Mucosa of stomach (tissue), 1 donor: ENCODE measurements at regions not wholly inside any gene's neighbourhood (a gene's known extent, or its start where the extent isn't known, plus 50 kb on each side); places are given as distances from the start of the nearest gene placed in this dataset.

ENCODE experiments used
- H3K27me3 ChIP-seq: one replicate; pipeline ENCODE4 v1.7.0; 2013; ENCODE audit warnings: mild to moderate bottlenecking, low read length; ENCODE audit not compliant: control insufficient read depth, insufficient read depth
- H3K36me3 ChIP-seq: one replicate; pipeline ENCODE4 v1.7.0; 2013; ENCODE audit warnings: low read length; ENCODE audit not compliant: control insufficient read depth, insufficient read depth
- H3K4me1 ChIP-seq: one replicate; pipeline ENCODE4 v1.7.0; 2013; ENCODE audit warnings: mild to moderate bottlenecking, low read length; ENCODE audit not compliant: control insufficient read depth, insufficient read depth
- H3K4me3 ChIP-seq: one replicate; pipeline ENCODE4 v1.7.0; 2013; ENCODE audit warnings: low read length
- H3K9ac ChIP-seq: one replicate; pipeline ENCODE4 v1.7.0; 2013; ENCODE audit warnings: mild to moderate bottlenecking, low read length, moderate library complexity
- H3K9me3 ChIP-seq: one replicate; pipeline ENCODE4 v1.7.0; 2013; ENCODE audit warnings: mild to moderate bottlenecking, low read length, moderate library complexity; ENCODE audit not compliant: control insufficient read depth
- donor health status: Pancreatic carcinoma.

DNA sequence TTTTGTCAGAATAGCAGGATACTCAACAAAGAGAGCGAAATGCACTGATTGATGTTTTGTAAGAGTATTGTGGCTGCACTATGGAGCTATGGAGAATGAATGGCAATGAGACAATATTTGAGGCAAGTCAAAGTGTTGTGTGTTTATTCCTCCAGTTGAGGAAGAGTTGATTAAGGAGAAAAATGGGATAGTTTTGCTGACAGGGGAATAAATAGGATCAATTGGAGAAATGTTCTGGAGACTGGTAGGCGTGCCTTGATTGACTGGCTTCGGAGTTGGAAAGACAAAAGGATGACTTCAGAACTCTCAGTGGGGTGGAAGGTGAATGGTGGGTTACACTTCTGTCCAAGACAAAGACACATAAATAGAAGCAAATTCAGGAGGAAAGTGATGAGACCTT is 1254.9 kb upstream of the TMEM132C start:
- H3K4me1 ChIP-seq = no peaks in the 10 kb centered on the region
- H3K4me3 ChIP-seq = no peak overlapping the region
- H3K36me3 ChIP-seq = no peaks in the 10 kb centered on the region
- no peaks in the 10 kb centered on the region for H3K9me3 ChIP-seq
- H3K27me3 ChIP-seq = no peaks in the 10 kb centered on the region
- H3K9ac ChIP-seq = no peak overlapping the region

DNA sequence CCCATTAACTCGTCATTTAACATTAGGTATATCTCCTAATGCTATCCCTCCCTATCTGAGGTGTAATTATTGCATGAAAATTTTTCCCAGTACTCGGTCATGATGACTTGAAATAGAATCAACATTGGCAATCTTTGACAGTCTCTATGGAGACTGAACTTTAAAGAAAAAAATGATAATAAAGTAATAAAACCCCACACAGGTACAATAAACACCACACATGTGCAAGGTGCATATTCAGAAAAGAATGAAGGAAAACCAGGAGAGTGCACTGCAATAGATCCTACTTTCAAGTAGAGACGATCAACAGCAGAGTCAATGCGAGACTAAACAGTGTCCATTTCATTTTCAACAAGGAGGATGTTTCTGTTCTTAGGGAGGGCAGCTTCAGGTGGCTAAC is 1253.8 kb upstream of the TMEM132C start:
- H3K9me3 ChIP-seq = no peaks in the 10 kb centered on the region
- no peaks in the 10 kb centered on the region for H3K4me1 ChIP-seq
- H3K4me3 ChIP-seq = no peak overlapping the region
- no peaks in the 10 kb centered on the region for H3K27me3 ChIP-seq
- H3K9ac ChIP-seq = no peak overlapping the region
- no peaks in the 10 kb centered on the region for H3K36me3 ChIP-seq

DNA sequence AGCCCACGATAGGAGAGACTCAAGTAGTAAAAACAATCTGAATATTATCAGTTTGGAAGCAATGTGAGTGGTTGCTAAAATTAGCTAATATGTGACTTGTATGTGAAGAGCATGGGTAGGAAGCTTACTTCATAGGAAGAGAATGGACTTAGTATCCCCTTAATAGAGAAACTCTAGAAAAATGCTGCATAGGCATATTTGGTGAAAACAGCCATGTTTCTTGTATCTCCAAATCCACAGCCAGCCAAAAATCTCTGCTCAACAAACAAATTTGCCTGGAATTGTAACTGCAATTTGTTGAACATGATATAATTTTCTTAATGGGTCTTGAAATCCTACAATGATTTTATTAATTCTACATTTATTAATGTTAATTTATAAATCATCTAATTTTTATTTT is 1252.9 kb upstream of the TMEM132C start:
- Histone ChIP-seq H3K4me1 (no peaks in the 10 kb centered on the region), H3K27me3 (no peaks in the 10 kb centered on the region), H3K9ac (no peak overlapping the region), H3K36me3 (no peaks in the 10 kb centered on the region), H3K9me3 (no peaks in the 10 kb centered on the region), H3K4me3 (no peak overlapping the region)

DNA sequence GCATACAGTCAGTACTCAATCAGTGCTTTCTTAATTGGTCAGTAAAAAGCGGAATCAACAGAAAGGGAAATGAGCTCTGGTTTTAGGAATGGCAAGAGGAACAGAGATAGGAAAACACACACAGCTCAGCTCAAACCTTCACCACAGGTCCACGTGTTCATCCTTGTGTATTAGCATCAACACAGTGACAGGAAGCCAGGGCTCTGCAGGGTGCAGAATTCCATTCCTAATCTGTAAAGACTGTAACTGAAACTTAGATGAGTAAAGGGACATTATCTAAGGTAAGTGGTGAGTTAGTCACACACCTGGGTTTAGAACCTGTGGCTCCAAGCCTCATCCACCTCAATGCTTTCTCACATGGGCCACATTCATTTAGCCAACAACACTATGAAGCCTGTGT is 1242.2 kb upstream of the TMEM132C start:
- no peaks in the 10 kb centered on the region for H3K4me1 ChIP-seq
- H3K36me3 ChIP-seq = no peaks in the 10 kb centered on the region
- H3K9ac ChIP-seq = no peak overlapping the region
- H3K9me3 ChIP-seq = no peaks in the 10 kb centered on the region
- H3K4me3 ChIP-seq = no peak overlapping the region
- no peaks in the 10 kb centered on the region for H3K27me3 ChIP-seq

DNA sequence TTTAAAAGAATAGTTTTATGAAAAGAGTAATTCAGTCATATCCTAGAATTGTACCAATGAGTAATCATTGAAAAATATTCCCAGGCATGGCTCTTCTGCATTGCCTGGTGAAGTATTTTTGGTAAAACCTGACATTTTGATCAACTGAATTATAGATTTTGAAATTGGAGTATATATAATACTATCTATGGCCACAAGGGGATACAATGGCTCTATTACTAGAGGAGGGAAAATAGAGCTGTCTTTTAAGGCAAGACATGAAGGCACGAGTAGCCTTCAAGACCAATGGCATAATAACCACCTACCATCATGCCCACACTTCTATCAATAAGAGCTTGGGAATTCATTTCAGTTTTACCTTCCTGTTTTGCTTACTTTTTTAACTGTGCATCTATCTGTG is 1241.4 kb upstream of the TMEM132C start:
- H3K4me3 ChIP-seq = no peak overlapping the region
- no peaks in the 10 kb centered on the region for H3K27me3 ChIP-seq
- no peaks in the 10 kb centered on the region for H3K36me3 ChIP-seq
- H3K4me1 ChIP-seq = no peaks in the 10 kb centered on the region
- no peak overlapping the region for H3K9ac ChIP-seq
- no peaks in the 10 kb centered on the region for H3K9me3 ChIP-seq

DNA sequence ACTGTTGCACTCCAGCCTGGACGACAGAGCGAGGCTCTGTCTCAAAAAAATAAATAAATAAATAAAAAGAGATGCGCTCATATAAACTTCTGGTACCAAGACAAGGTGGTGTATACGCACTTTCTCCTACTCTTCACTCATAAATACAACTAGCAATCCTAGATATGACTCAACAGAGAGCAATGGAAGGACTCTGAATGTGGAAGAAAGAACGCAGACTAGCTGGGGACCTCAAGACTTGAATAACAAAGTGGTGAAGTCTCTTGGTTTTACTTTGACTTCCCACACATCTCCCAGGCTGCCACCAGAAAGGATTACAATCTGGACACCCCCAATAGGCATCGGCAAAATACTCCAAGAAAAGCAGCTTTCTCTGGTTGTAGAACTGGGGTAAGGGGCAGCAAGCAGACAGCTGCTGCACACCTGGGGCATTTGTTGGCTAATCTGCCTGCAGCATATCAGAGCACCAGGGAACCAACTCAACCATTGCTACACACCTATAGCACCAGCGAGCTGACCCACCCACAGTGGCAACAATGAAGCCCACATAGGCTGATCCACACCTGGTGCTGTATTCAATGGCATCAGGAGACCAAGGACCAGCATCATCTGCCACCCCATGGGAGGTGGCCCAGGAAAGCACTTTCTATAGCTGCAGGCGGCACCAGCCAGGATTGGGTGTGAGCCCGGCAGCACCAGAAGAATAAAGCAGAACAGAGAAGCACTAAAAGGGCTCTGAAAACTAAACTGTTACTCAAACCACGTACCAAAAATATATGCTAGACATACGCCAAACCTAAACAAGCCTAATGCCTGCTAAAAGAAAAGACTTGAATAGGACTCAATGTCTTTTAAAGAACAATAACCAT is 1231.7 kb upstream of the TMEM132C start:
- Histone ChIP-seq H3K27me3 (no peaks in the 10 kb centered on the region), H3K36me3 (no peaks in the 10 kb centered on the region), H3K9ac (no peak overlapping the region), H3K9me3 (no peaks in the 10 kb centered on the region), H3K4me3 (no peak overlapping the region), H3K4me1 (no peaks in the 10 kb centered on the region)

DNA sequence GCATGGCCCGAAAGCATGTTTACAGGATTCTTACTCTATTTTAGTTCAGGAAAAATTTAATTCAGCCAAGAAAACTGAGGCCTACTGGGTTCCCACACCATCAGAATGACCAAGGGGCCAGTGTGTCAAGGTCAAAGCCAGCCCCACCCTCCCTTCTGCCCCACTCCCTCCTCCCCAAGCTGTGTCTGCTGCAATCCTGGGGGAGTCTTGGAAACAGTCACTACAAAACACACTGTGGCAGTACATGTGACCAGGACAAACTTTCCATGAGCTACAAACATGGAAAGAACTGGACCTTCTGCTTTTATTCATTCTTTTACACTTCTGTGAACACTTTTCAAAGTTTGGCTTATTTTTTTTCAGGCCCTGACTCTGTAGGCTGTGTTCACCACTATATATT is 1228.8 kb upstream of the TMEM132C start:
- H3K36me3 ChIP-seq = no peaks in the 10 kb centered on the region
- no peaks in the 10 kb centered on the region for H3K27me3 ChIP-seq
- no peak overlapping the region for H3K9ac ChIP-seq
- no peaks in the 10 kb centered on the region for H3K4me1 ChIP-seq
- H3K9me3 ChIP-seq = no peaks in the 10 kb centered on the region
- no peak overlapping the region for H3K4me3 ChIP-seq

DNA sequence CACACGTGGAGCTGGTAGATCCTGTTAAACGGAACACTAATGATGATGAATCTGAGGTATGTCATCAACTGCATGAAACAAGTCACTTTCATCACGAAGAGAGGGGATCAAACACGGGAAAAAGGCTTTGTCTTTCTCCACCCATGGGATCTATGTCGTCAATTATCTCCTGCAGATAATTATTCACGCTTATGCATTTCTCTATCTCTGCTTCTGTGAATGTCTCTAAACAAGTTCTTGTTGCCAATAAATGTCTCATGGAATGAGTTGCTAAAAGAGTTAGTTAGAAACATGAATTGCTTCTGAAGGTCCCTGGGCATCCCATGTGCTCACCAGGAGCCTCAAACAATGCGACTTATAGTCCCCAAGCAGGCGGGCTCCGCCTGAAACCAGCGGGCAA is 1228.2 kb upstream of the TMEM132C start:
- Histone ChIP-seq H3K9me3 (no peaks in the 10 kb centered on the region), H3K9ac (no peak overlapping the region), H3K36me3 (no peaks in the 10 kb centered on the region), H3K27me3 (no peaks in the 10 kb centered on the region), H3K4me1 (no peaks in the 10 kb centered on the region), H3K4me3 (no peak overlapping the region)

DNA sequence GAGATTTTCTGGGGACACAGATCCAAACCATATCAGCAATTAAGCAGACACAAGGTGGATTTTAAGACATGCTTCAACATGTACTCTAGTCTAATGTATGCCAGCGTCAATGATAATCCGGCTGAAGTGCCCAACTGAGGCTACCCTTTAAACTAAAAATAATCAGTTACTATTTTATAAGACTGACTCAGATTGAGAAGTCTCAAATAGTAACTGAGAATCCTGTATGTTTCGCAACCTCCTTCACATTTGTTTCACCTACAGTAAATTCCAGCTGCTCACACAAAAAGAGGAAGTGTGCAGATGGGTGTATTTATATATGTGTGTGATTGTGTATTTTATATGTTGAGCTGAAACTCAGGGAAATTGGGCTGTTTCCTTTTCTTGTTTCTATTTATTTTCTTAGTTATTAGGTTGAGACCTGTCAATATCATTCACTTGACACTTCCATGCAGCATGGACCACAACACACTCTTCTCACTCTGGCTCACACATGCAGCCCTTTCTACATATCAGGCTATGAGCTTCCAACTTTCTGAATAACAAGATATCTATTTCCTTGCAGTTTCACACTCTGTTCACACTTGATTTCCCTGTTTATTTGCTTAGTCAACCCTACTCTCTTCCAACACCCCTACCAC is 1224.9 kb upstream of the TMEM132C start:
- no peak overlapping the region for H3K9ac ChIP-seq
- no peaks in the 10 kb centered on the region for H3K27me3 ChIP-seq
- no peaks in the 10 kb centered on the region for H3K4me1 ChIP-seq
- no peaks in the 10 kb centered on the region for H3K36me3 ChIP-seq
- H3K9me3 ChIP-seq = no peaks in the 10 kb centered on the region
- no peak overlapping the region for H3K4me3 ChIP-seq

DNA sequence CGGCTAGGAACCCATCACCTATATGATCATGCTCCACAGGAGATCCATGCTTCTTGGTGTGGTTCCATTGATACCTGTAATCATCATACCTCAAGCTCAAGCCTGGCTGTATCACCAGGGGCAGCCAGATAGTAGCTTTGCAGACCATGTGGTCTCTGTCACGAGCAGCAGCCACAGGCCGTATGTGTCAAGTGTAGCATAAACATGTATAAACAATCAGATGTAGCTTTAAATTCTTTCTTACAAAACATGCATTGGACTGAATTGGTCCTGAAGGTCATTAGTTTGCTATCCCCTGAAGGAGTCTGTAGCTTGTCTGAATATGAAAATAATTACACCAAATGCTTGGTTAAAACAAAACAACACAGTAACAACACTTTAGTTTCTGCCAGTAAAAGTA is 1223.2 kb upstream of the TMEM132C start:
- no peaks in the 10 kb centered on the region for H3K9me3 ChIP-seq
- H3K4me3 ChIP-seq = no peak overlapping the region
- no peaks in the 10 kb centered on the region for H3K4me1 ChIP-seq
- no peaks in the 10 kb centered on the region for H3K27me3 ChIP-seq
- H3K36me3 ChIP-seq = no peaks in the 10 kb centered on the region
- no peak overlapping the region for H3K9ac ChIP-seq

DNA sequence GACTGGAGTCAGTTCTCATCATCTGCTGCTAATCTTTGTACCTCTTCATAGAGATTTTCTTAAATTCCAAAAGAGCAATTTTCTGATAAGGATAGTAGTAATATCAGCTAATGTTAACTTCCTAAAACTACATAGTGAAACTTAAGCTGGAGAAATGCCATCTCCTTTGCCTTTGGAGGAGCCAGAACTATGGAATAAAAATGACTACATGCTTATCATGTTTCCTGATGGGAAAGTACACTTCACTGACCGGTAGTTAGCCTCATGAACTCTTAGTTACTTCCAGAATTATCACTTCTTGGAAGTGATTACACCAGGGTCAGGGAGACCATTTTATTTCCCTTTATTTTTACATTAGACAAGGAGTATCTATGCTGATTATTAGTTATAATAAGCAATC is 1222.1 kb upstream of the TMEM132C start:
- H3K27me3 ChIP-seq = no peaks in the 10 kb centered on the region
- no peaks in the 10 kb centered on the region for H3K4me1 ChIP-seq
- no peaks in the 10 kb centered on the region for H3K36me3 ChIP-seq
- H3K9ac ChIP-seq = no peak overlapping the region
- H3K9me3 ChIP-seq = no peaks in the 10 kb centered on the region
- H3K4me3 ChIP-seq = no peak overlapping the region

DNA sequence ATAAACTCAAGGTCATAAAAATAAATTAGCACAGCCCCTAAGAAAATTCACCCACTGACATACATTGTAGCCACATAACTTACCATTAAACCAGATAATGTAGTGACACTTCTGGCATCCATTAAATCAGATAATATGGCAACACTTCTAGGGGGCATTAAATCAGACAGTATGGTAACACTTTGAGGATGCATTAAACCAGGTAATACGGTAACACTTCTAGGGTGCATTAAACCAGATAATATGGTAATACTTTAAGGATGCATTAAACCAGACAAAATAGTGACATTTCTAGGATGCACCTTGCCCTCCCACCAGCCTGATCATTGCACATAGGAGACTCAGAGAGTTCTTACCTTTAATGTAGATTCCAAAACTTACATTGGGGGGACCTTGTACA is 1220.5 kb upstream of the TMEM132C start:
- no peaks in the 10 kb centered on the region for H3K4me1 ChIP-seq
- no peaks in the 10 kb centered on the region for H3K9me3 ChIP-seq
- no peak overlapping the region for H3K9ac ChIP-seq
- H3K36me3 ChIP-seq = no peaks in the 10 kb centered on the region
- no peaks in the 10 kb centered on the region for H3K27me3 ChIP-seq
- no peak overlapping the region for H3K4me3 ChIP-seq
